SU-DHL-6 (cell line): ENCODE measurements at regions not wholly inside any gene's neighbourhood (a gene's known extent, or its start where the extent isn't known, plus 50 kb on each side); places are given as distances from the start of the nearest gene placed in this dataset.

Source experiments
- CTCF ChIP-seq: fragments of 200-600 bp; sonication (generic); IDR thresholded peaks from one replicate; pipeline ENCODE4 v1.5.1; 2017; ENCODE audit warnings: antibody characterized with exemption, mild to moderate bottlenecking, low read length, moderate library complexity; ENCODE audit not compliant: insufficient read depth, poor library complexity, severe bottlenecking
- EZH2phosphoT487 ChIP-seq: fragments of 200-600 bp; sonication (generic), shearing (Covaris generic); conservative IDR thresholded peaks from 2 replicates; pipeline ENCODE4 v1.6.1; 2018; ENCODE audit warnings: mild to moderate bottlenecking, antibody characterized with exemption, low read length, moderate library complexity, mixed read lengths

GRCh38 chr13:102947745-102948405, 102.0 kb downstream of the ERCC5 start:
- peak; percentile 15 for TF ChIP-seq CTCF
- TF ChIP-seq EZH2phosphoT487 = no peak
